Endothelial cell of umbilical vein (primary cell): ENCODE measurements at regions not wholly inside any gene's neighbourhood (a gene's known extent, or its start where the extent isn't known, plus 50 kb on each side); places are given as distances from the start of the nearest gene placed in this dataset.

Source experiments
- BruUV-seq: library from RNA; stranded (reverse); fragments of 400-500 nt; replicated peaks from 2 replicates; lab custom pipeline; 2021; lab: Mats Ljungman, UMichigan
- CTCF ChIA-PET: fragments of 300-600, 350-600 bp; sonication (Branson Sonifier 250); formaldehyde crosslinking; loops from one replicate; lab custom pipeline; 2021; ENCODE audit warnings: antibody characterized with exemption, inconsistent platforms; lab: Charles Lee
- POLR2A ChIA-PET: fragments of 300-600, 350-600 bp; sonication (Branson Sonifier 250); formaldehyde crosslinking; loops from one replicate; lab custom pipeline; 2021; ENCODE audit warnings: antibody characterized with exemption, inconsistent platforms; lab: Charles Lee
- DNase-seq: peaks from one replicate; pipeline ENCODE4 v3.0.0-alpha.2; 2011; ENCODE audit warnings: low read depth, low spot score
- FAIRE-seq: peaks from 2 replicates; lab custom pipeline; 2011; peaks lifted over from hg19 to GRCh38; lab: Jason Lieb, UNC
- H2AFZ ChIP-seq: 2 replicates; pipeline ENCODE4 v1.6.0; 2012; ENCODE audit warnings: low read depth, low read length, control low read depth, inconsistent platforms
- H3K27ac ChIP-seq: 2 replicates; pipeline ENCODE4 v1.5.1; 2011; ENCODE audit warnings: low read depth, mild to moderate bottlenecking, control low read depth, low read length, moderate library complexity; ENCODE audit not compliant: insufficient read depth
- H3K27me3 ChIP-seq, 2 experiments: 2 replicates each; pipeline versions ENCODE4 v1.6.0 to v1.6.1; 2011; ENCODE audit warnings: low read length in 2 of 2, mixed read lengths in 1 of 2; ENCODE audit not compliant: control insufficient read depth in 2 of 2, insufficient read depth in 2 of 2
- H3K36me3 ChIP-seq, 2 experiments: 2 replicates in 1 of 2; 3 replicates in 1 of 2; pipeline ENCODE4 v1.5.1; 2011; ENCODE audit warnings: low read length in 2 of 2, mild to moderate bottlenecking in 1 of 2, moderate library complexity in 1 of 2; ENCODE audit not compliant: control insufficient read depth in 2 of 2, insufficient read depth in 2 of 2; ENCODE audit errors: extremely low read depth in 1 of 2
- H3K4me1 ChIP-seq: 3 replicates; pipeline ENCODE4 v1.5.1; 2011; ENCODE audit warnings: mild to moderate bottlenecking, low read length; ENCODE audit not compliant: control insufficient read depth, insufficient read depth; ENCODE audit errors: extremely low read depth
- H3K4me2 ChIP-seq: 2 replicates; pipeline ENCODE4 v1.6.1; 2011; ENCODE audit warnings: low read length, control low read depth, mixed read lengths; ENCODE audit not compliant: insufficient read depth
- H3K4me3 ChIP-seq, 3 experiments: fragments of 200-600 bp in 1 of 3; sonication (generic), shearing (Covaris generic) in 1 of 3; replicated peaks in 1 of 3; 2 replicates each; pipeline ENCODE4 v1.5.1; 2011 to 2016; ENCODE audit warnings: control low read depth in 3 of 3, low read length in 3 of 3, mild to moderate bottlenecking in 2 of 3, inconsistent platforms in 1 of 3, low read depth in 1 of 3, moderate library complexity in 1 of 3; ENCODE audit not compliant: insufficient read depth in 1 of 3
- H3K79me2 ChIP-seq: 2 replicates; pipeline ENCODE4 v1.6.0; 2012; ENCODE audit warnings: low read length, inconsistent platforms; ENCODE audit not compliant: control insufficient read depth, insufficient read depth
- H3K9ac ChIP-seq: replicated peaks from 2 replicates; pipeline ENCODE3; 2011; ENCODE audit warnings: low read length, control low read depth; ENCODE audit not compliant: insufficient read depth; ENCODE audit errors: extremely low read depth
- H3K9me1 ChIP-seq: replicated peaks from 3 replicates; pipeline ENCODE4 v1.6.0; 2011; ENCODE audit warnings: mild to moderate bottlenecking, low read length; ENCODE audit not compliant: control insufficient read depth, insufficient read depth; ENCODE audit errors: extremely low read depth
- H3K9me3 ChIP-seq: replicated peaks from 2 replicates; pipeline ENCODE4 v1.5.1; 2012; ENCODE audit warnings: low read length, inconsistent platforms; ENCODE audit not compliant: control insufficient read depth, insufficient read depth
- H4K20me1 ChIP-seq: replicated peaks from 2 replicates; pipeline ENCODE3; 2011; ENCODE audit warnings: mild to moderate bottlenecking, low read length; ENCODE audit not compliant: control insufficient read depth, insufficient read depth; ENCODE audit errors: extremely low read depth
- CTCF ChIP-seq, 2 donors: IDR thresholded peaks; 1 replicate in 1 of 2; 2 replicates in 1 of 2; pipeline ENCODE4 v1.5.1; 2011; ENCODE audit warnings: low read length in 2 of 2, mild to moderate bottlenecking in 2 of 2, moderate library complexity in 2 of 2, control low read depth in 1 of 2, inconsistent platforms in 1 of 2, low read depth in 1 of 2; ENCODE audit not compliant: insufficient read depth in 1 of 2; ENCODE audit errors: extremely low read depth in 1 of 2
- EZH2 ChIP-seq: IDR thresholded peaks from 2 replicates; pipeline ENCODE4 v1.6.1; 2012; ENCODE audit warnings: borderline replicate concordance, low read depth, mild to moderate bottlenecking, moderate library complexity, low read length, inconsistent platforms; ENCODE audit not compliant: severe bottlenecking
- FOS ChIP-seq: IDR thresholded peaks from 2 replicates; pipeline ENCODE4 v1.6.1; 2011; ENCODE audit warnings: mild to moderate bottlenecking, low read length, moderate library complexity, borderline replicate concordance; ENCODE audit not compliant: insufficient read depth
- GATA2 ChIP-seq: IDR thresholded peaks from 2 replicates; pipeline ENCODE4 v1.7.0; 2011; ENCODE audit warnings: low read depth, mild to moderate bottlenecking, moderate library complexity, mixed read lengths, low read length; ENCODE audit not compliant: insufficient read length, insufficient read depth
- JUN ChIP-seq: IDR thresholded peaks from 2 replicates; pipeline ENCODE4 v1.6.1; 2011; ENCODE audit warnings: borderline replicate concordance, low read depth; ENCODE audit not compliant: insufficient read length, insufficient read depth
- MYC ChIP-seq: IDR thresholded peaks from one replicate; pipeline ENCODE4 v1.6.1; 2011; ENCODE audit warnings: mild to moderate bottlenecking, low read depth, low read length
- POLR2A ChIP-seq: IDR thresholded peaks from 2 replicates; pipeline ENCODE4 v1.6.1; 2012; ENCODE audit warnings: low read depth, mild to moderate bottlenecking, control low read depth, low read length
- dilution Hi-C: fragments of 300-500 bp; cut with MboI; formaldehyde crosslinking; loops from one replicate; pipeline ENCODE4 v1.15.0; 2019; ENCODE audit warnings: low sequenced_read_pairs; ENCODE audit not compliant: extremely low pct_ligation_motif_present
- intact Hi-C: fragments of 100-400 bp; cut with micrococcal nuclease; formaldehyde crosslinking; loops from one replicate; pipeline ENCODE4 v1.10.0; 2022
- TF ChIP-seq, protein P1 (sequence below): IDR thresholded peaks from 2 replicates; pipeline ENCODE4 v1.6.1; 2011; ENCODE audit not compliant: insufficient read depth, insufficient read length

GRCh38 chr18:65415098-65415497, 335.7 kb upstream of the CDH7 start:
- CTCF ChIA-PET = no interaction called here

More at GRCh38 chr18:65415098-65415497, 335.7 kb upstream of the CDH7 start:
- no peaks in the 10 kb centered on the region for H3K9me1 ChIP-seq
- no peak overlapping the region for H3K4me2 ChIP-seq
- H3K27ac ChIP-seq = no peak overlapping the region
- no peak for FAIRE-seq
- no peaks in the 10 kb centered on the region for H4K20me1 ChIP-seq
- TF ChIP-seq, protein P1, sequence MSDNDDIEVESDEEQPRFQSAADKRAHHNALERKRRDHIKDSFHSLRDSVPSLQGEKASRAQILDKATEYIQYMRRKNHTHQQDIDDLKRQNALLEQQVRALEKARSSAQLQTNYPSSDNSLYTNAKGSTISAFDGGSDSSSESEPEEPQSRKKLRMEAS = no peak
- no peak for TF ChIP-seq GATA2
- TF ChIP-seq EZH2 = no peak
- no peak for TF ChIP-seq POLR2A
- no peak for TF ChIP-seq MYC
- no peak for TF ChIP-seq FOS
- no peak for TF ChIP-seq CTCF (IDR thresholded peaks at IDR 0.05; ENCODE audit: extremely low read depth in 1 of 2, insufficient read depth in 1 of 2, low read depth in 1 of 2, low read length in 2 of 2)
- no peak for TF ChIP-seq JUN
- H3K4me1 ChIP-seq = no peaks in the 10 kb centered on the region
- BruUV-seq = no TSS peak
- no peak overlapping the region for H3K4me3 ChIP-seq
- no peak overlapping the region for H2AFZ ChIP-seq
- H3K9ac ChIP-seq = no peak overlapping the region
- no peaks in the 10 kb centered on the region for H3K9me3 ChIP-seq
- POLR2A ChIA-PET = no interaction called here
- H3K36me3 ChIP-seq = no peaks in the 10 kb centered on the region
- H3K27me3 ChIP-seq = no peaks in the 10 kb centered on the region
- H3K79me2 ChIP-seq = no peaks in the 10 kb centered on the region
- dilution Hi-C loops = no loop called here
- no peak for DNase-seq
- intact Hi-C loops = no loop called here
